MM.1S (cell line): ENCODE measurements at regions not wholly inside any gene's neighbourhood (a gene's known extent, or its start where the extent isn't known, plus 50 kb on each side); places are given as distances from the start of the nearest gene placed in this dataset.

Source experiments
- DNase-seq: peaks from one replicate; pipeline ENCODE4 v3.0.0-alpha.2; 2015
- H2AFZ ChIP-seq: fragments of 300-600 bp; sonication (generic); 2 replicates; pipeline ENCODE4 v1.6.0; 2016; ENCODE audit warnings: antibody characterized with exemption, low read length
- H3F3A ChIP-seq: fragments of 300-600 bp; sonication (generic); 2 replicates; pipeline ENCODE4 v1.6.1; 2016; ENCODE audit warnings: mild to moderate bottlenecking, antibody characterized with exemption, low read length, moderate library complexity, mixed read lengths; ENCODE audit not compliant: insufficient read depth
- H3K27ac ChIP-seq: fragments of 300-600 bp; sonication (generic); 2 replicates; pipeline ENCODE4 v1.5.1; 2016; ENCODE audit warnings: mild to moderate bottlenecking, low read length
- H3K27me3 ChIP-seq: fragments of 300-600 bp; sonication (generic); replicated peaks from 2 replicates; pipeline ENCODE4 v1.6.0; 2016; ENCODE audit warnings: low read length; ENCODE audit not compliant: insufficient read depth
- H3K36me3 ChIP-seq: fragments of 300-600 bp; sonication (generic); replicated peaks from 2 replicates; pipeline ENCODE4 v1.6.1; 2016; ENCODE audit warnings: mild to moderate bottlenecking, low read length, mixed read lengths; ENCODE audit not compliant: insufficient read depth
- H3K4me1 ChIP-seq: fragments of 300-600 bp; sonication (generic); 2 replicates; pipeline ENCODE4 v1.6.1; 2016; ENCODE audit warnings: low read length, mixed read lengths
- H3K4me2 ChIP-seq: fragments of 300-600 bp; sonication (generic); 2 replicates; pipeline ENCODE4 v1.6.0; 2016; ENCODE audit warnings: low read depth, low read length
- H3K4me3 ChIP-seq: fragments of 300-600 bp; sonication (generic); 2 replicates; pipeline ENCODE4 v1.5.1; 2016; ENCODE audit warnings: low read length, mixed read lengths
- H3K79me2 ChIP-seq: fragments of 300-600 bp; sonication (generic); 2 replicates; pipeline ENCODE4 v1.6.1; 2016; ENCODE audit warnings: mixed run types, low read length, mixed read lengths
- H3K9ac ChIP-seq: fragments of 300-600 bp; sonication (generic); 2 replicates; pipeline ENCODE4 v1.6.1; 2016; ENCODE audit warnings: low read length, mixed read lengths
- H3K9me2 ChIP-seq: fragments of 300-600 bp; sonication (generic); replicated peaks from 2 replicates; pipeline ENCODE4 v1.6.1; 2016; ENCODE audit warnings: mild to moderate bottlenecking, low read length, mixed read lengths; ENCODE audit not compliant: insufficient read depth
- H3K9me3 ChIP-seq: fragments of 300-600 bp; sonication (generic); replicated peaks from 2 replicates; pipeline ENCODE4 v1.6.1; 2016; ENCODE audit warnings: mild to moderate bottlenecking, low read length, mixed read lengths; ENCODE audit not compliant: insufficient read depth
- H4K20me1 ChIP-seq: fragments of 300-600 bp; sonication (generic); 2 replicates; pipeline ENCODE4 v1.6.1; 2016; ENCODE audit warnings: mild to moderate bottlenecking, low read length, moderate library complexity, mixed read lengths; ENCODE audit not compliant: insufficient read depth
- EZH2 ChIP-seq: fragments of 300-600 bp; sonication (generic); optimal IDR thresholded peaks from 2 replicates; pipeline ENCODE3; 2017; ENCODE audit warnings: low read depth, mild to moderate bottlenecking, antibody characterized with exemption, low read length, mixed read lengths
- EZH2phosphoT487 ChIP-seq: fragments of 300-600 bp; sonication (generic); IDR thresholded peaks from 2 replicates; pipeline ENCODE4 v1.6.1; 2018; ENCODE audit warnings: antibody characterized with exemption, low read length
- TF ChIP-seq, protein P1 (sequence below): fragments of 300-600 bp; sonication (generic); IDR thresholded peaks from 2 replicates; pipeline ENCODE4 v1.5.1; 2016; ENCODE audit warnings: antibody characterized with exemption, low read length, mixed read lengths

DNA sequence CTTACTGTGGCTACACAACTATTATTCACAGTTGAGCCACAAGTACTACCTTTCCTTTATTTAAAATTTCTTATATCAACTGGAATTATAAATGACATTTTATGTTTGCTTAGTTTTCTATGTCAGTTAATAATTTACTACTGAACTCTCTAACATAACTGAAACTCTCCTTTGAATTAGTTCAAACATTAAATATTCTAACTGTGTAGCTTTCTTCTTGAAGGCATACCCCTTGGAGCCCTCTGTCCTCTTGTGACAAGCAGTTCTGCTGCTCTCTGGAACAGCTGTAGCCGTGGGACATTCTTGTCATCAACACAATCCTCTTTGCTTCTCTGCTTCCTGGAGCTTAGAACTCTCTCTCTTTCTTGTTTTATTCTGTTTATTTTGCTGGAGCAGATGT lies 244.8 kb downstream of the NHLRC3 start:
- no peak for TF ChIP-seq EZH2phosphoT487
- TF ChIP-seq, protein P1, sequence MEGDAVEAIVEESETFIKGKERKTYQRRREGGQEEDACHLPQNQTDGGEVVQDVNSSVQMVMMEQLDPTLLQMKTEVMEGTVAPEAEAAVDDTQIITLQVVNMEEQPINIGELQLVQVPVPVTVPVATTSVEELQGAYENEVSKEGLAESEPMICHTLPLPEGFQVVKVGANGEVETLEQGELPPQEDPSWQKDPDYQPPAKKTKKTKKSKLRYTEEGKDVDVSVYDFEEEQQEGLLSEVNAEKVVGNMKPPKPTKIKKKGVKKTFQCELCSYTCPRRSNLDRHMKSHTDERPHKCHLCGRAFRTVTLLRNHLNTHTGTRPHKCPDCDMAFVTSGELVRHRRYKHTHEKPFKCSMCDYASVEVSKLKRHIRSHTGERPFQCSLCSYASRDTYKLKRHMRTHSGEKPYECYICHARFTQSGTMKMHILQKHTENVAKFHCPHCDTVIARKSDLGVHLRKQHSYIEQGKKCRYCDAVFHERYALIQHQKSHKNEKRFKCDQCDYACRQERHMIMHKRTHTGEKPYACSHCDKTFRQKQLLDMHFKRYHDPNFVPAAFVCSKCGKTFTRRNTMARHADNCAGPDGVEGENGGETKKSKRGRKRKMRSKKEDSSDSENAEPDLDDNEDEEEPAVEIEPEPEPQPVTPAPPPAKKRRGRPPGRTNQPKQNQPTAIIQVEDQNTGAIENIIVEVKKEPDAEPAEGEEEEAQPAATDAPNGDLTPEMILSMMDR: no peak
- no peak for TF ChIP-seq EZH2
- Histone ChIP-seq H3K4me3 (no peak overlapping the region), H3K36me3 (no peaks in the 10 kb centered on the region), H3K9me3 (no peaks in the 10 kb centered on the region), H3K27me3 (no peaks in the 10 kb centered on the region), H4K20me1 (no peaks in the 10 kb centered on the region), H3K9me2 (no peaks in the 10 kb centered on the region), H3K79me2 (no peaks in the 10 kb centered on the region), H3F3A (no peaks in the 10 kb centered on the region), H3K9ac (no peak overlapping the region), H3K4me1 (no peaks in the 10 kb centered on the region), H2AFZ (no peak overlapping the region), H3K27ac (no peak overlapping the region), H3K4me2 (no peak overlapping the region)
- DNase-seq: no peak

DNA sequence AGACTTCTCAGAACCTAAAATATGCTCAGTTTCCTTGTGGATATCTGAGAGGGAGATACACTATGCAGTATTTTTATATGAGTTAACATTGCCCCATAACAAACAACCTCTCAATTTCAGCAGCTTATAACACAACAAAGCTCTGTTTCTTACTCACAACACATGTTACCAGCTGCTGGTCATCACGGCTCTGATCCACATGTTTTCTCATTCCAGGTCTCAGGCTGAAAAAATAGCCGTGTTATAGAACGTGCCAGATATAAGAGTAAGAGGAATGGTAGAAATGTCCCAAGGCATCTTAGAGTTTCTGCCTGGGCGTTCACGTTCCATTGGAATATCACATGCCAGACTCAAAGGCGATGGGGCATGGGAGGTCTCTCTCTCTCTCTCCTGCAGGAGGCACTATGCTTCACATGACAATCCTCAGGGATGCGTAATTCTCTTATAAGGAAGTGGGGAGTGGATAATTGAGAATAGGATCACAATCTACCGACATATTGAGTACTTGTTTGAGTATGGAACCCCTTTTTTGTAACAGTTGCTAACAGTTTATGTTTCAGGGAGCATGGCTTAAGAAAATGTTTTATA lies 246.6 kb downstream of the NHLRC3 start:
- H3K4me1 ChIP-seq: no peaks in the 10 kb centered on the region
- H3K9me2 ChIP-seq: no peaks in the 10 kb centered on the region
- H4K20me1 ChIP-seq: no peaks in the 10 kb centered on the region
- no peaks in the 10 kb centered on the region for H3K9me3 ChIP-seq
- no peaks in the 10 kb centered on the region for H3K79me2 ChIP-seq
- no peak overlapping the region for H3K4me2 ChIP-seq
- no peak for TF ChIP-seq EZH2
- no peak for TF ChIP-seq EZH2phosphoT487
- TF ChIP-seq, protein P1: no peak
- H3F3A ChIP-seq: no peaks in the 10 kb centered on the region
- DNase-seq: no peak
- no peak overlapping the region for H3K27ac ChIP-seq
- no peak overlapping the region for H2AFZ ChIP-seq
- H3K36me3 ChIP-seq: no peaks in the 10 kb centered on the region
- no peak overlapping the region for H3K4me3 ChIP-seq
- H3K9ac ChIP-seq: no peak overlapping the region
- no peaks in the 10 kb centered on the region for H3K27me3 ChIP-seq
